NCI-H510A treated with DMSO at 0.1 percent for 48 hours (cell line): ENCODE measurements at regions not wholly inside any gene's neighbourhood (a gene's known extent, or its start where the extent isn't known, plus 50 kb on each side); places are given as distances from the start of the nearest gene placed in this dataset.

Experiments
- DNase-seq: peaks from one replicate; lab custom pipeline; 2025; lab: John Stamatoyannopoulos, UW

- DNase-seq = no peak
Observed at GRCh38 chr2:61722318-61722717, 131.5 kb downstream of the FAM161A start.

GRCh38 chr2:61721382-61721781 is 132.5 kb downstream of the FAM161A start:
- DNase-seq = no peak

GRCh38 chr2:61720911-61721310 is 132.9 kb downstream of the FAM161A start:
- no peak for DNase-seq

GRCh38 chr2:61718965-61719364 is 134.9 kb downstream of the FAM161A start:
- DNase-seq = no peak

- DNase-seq = no peak
Observed at GRCh38 chr2:61715506-61715905, 138.4 kb downstream of the FAM161A start.

GRCh38 chr2:61714210-61714609 is 139.7 kb downstream of the FAM161A start:
- no peak for DNase-seq

GRCh38 chr2:61713457-61713856 is 140.4 kb downstream of the FAM161A start:
- DNase-seq = no peak

GRCh38 chr2:61712060-61712459 is 141.8 kb downstream of the FAM161A start:
- no peak for DNase-seq

- DNase-seq = peak; percentile 35
Observed at GRCh38 chr2:61710711-61711110, 143.1 kb downstream of the FAM161A start.

- peak; percentile 96 for DNase-seq
Observed at GRCh38 chr2:61707984-61708852, 145.6 kb downstream of the FAM161A start.

- peak; percentile 52 for DNase-seq
Observed at GRCh38 chr2:61705625-61706024, 148.2 kb downstream of the FAM161A start.

- no peak for DNase-seq
Observed at GRCh38 chr2:61704364-61704763, 149.5 kb downstream of the FAM161A start.

- no peak for DNase-seq
Observed at GRCh38 chr2:61702088-61702467, 151.8 kb downstream of the FAM161A start.

GRCh38 chr2:61700464-61700863 is 153.4 kb downstream of the FAM161A start:
- no peak for DNase-seq

GRCh38 chr2:61694312-61695274 is 156.4 kb upstream of the XPO1 start:
- DNase-seq = no peak

- DNase-seq = no peak
Observed at GRCh38 chr2:61693744-61694143, 155.6 kb upstream of the XPO1 start.

- no peak for DNase-seq
Observed at GRCh38 chr2:61690078-61690596, 152.0 kb upstream of the XPO1 start.

GRCh38 chr2:61689568-61689967 is 151.4 kb upstream of the XPO1 start:
- DNase-seq = no peak

- no peak for DNase-seq
Observed at GRCh38 chr2:61688369-61689334, 150.5 kb upstream of the XPO1 start.

- no peak for DNase-seq
Observed at GRCh38 chr2:61679096-61679495, 140.9 kb upstream of the XPO1 start.

- no peak for DNase-seq
Observed at GRCh38 chr2:61677942-61678341, 139.8 kb upstream of the XPO1 start.
